ENCODE measurements at regions not wholly inside any gene's neighbourhood (a gene's known extent, or its start where the extent isn't known, plus 50 kb on each side); places are given as distances from the start of the nearest gene placed in this dataset.

DNA sequence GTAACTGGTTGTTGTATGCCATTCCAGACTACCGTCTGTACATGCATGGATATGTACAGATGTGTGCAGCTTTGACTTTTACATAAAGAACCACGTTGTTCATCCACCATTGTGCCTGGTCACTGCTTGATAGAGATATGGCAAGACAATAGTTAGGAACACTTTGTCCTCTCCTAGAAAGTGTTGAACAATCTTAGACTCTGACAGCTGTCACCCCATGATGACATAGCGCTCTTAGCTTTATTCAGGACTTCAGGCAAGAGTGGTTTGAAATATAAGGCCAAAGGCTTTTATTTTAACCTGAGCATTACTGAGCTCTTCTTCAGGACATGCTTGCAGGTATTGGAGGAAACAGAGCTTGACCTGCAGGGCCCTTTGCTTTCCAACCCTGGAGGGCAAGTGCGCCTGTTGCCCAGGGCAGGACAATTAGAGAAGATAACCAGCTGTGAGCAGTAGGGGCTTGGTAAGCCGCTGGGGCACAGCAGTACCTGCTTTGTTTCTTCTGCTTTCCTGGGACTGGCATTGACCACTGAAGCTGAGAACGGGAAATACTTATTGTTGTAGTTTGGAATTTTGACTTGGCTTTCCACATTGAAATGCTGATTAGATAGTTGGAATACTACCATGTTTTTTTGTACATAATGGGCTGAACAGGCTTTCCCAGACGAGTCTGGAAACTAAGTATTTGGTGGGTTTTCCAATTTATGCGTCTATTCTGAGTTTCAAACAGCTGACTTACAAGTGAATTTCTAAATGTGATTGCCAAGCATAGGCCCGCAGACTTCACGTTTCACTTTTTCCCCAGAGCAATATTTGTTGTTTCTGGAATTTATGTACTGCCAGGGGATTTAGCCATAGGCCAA is 51.1 kb downstream of the GARRE1 start:
- Mint-ChIP-seq H3K27me3 (no peaks in the 10 kb centered on the region), H3K36me3 (peaks cover 35% of the 10 kb centered on the region), H3K27ac (no peak overlapping the region), H3K4me1 (peaks cover 33% of the 10 kb centered on the region), H3K4me3 (no peak overlapping the region), H3K9me3 (no peaks in the 10 kb centered on the region)
- CTCF ChIA-PET, result interaction anchor here (1.4 kb wide), 1 partner anchor 31 kb away, joined by 3 read pairs; no protein-coding TSS in a partner anchor
- no peak for DNase-seq

GRCh38 chr19:34306213-34306661 is 51.9 kb downstream of the GARRE1 start:
- Mint-ChIP-seq H3K27ac (no peak overlapping the region), H3K4me3 (no peak overlapping the region), H3K4me1 (peaks cover 41% of the 10 kb centered on the region), H3K9me3 (no peaks in the 10 kb centered on the region), H3K27me3 (no peaks in the 10 kb centered on the region), H3K36me3 (peaks cover 30% of the 10 kb centered on the region)
- CTCF ChIA-PET, result no interaction called here
- DNase-seq, result no peak

GRCh38 chr19:34306824-34307223 is 52.5 kb downstream of the GARRE1 start:
- Mint-ChIP-seq H3K4me1 (peaks cover 41% of the 10 kb centered on the region), H3K36me3 (peaks cover 30% of the 10 kb centered on the region), H3K27ac (no peak overlapping the region), H3K4me3 (no peak overlapping the region), H3K9me3 (no peaks in the 10 kb centered on the region), H3K27me3 (no peaks in the 10 kb centered on the region)
- DNase-seq, result no peak
- CTCF ChIA-PET, result interaction anchor here (0.6 kb wide), 1 partner anchor 23 kb away, joined by 3 read pairs; no protein-coding TSS in a partner anchor

GRCh38 chr19:34308381-34309367 is 54.3 kb downstream of the GARRE1 start:
- Mint-ChIP-seq H3K9me3 (no peaks in the 10 kb centered on the region), H3K27ac (peak overlapping the region; percentile 30), H3K27me3 (no peaks in the 10 kb centered on the region), H3K36me3 (peaks cover 27% of the 10 kb centered on the region), H3K4me3 (no peak overlapping the region), H3K4me1 (peaks cover 41% of the 10 kb centered on the region)
- CTCF ChIA-PET, result no interaction called here
- peak; percentile 27 for DNase-seq

- no peak for DNase-seq
- CTCF ChIA-PET, result no interaction called here
- Mint-ChIP-seq H3K36me3 (peaks cover 26% of the 10 kb centered on the region), H3K27ac (peak overlapping the region; percentile 30), H3K4me3 (no peak overlapping the region), H3K27me3 (no peaks in the 10 kb centered on the region), H3K9me3 (no peaks in the 10 kb centered on the region), H3K4me1 (peaks cover 41% of the 10 kb centered on the region)
Observed at GRCh38 chr19:34309368-34310138, 55.2 kb downstream of the GARRE1 start.

DNA sequence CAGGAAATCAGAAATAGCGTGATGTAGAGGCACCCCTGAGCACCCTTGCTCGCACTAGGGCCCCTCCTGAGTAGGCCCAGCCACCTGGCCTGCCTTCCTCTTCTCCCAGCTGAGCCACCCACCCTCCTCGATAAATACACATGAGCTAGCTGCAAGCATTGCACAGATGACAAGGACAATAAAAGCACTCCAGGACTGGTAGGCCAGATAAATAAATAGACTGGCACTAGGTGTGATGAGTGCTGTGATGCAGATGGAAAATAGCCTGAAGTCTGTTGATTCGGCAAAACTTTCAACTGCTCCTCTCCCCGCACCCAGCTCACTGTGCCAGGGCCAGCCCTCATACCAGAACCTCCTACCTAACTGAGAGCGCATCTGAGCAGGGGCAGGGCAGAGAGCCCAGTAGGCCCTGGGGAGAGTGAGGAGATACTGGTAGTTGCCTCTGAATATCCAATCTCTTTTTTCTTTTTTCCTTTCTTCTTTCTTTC is 54.5 kb upstream of the GPI start:
- CTCF ChIA-PET, result interaction anchor here (0.6 kb wide), 1 partner anchor 89 kb away, joined by 3 read pairs; no protein-coding TSS in a partner anchor
- H3K27me3 Mint-ChIP-seq, result no peaks in the 10 kb centered on the region
- no peak for DNase-seq
- peaks cover 19% of the 10 kb centered on the region for H3K36me3 Mint-ChIP-seq
- no peak overlapping the region for H3K27ac Mint-ChIP-seq
- H3K4me3 Mint-ChIP-seq, result no peak overlapping the region
- peaks cover 38% of the 10 kb centered on the region for H3K4me1 Mint-ChIP-seq
- no peaks in the 10 kb centered on the region for H3K9me3 Mint-ChIP-seq

GRCh38 chr19:34313188-34313587 is 51.8 kb upstream of the GPI start:
- H3K9me3 Mint-ChIP-seq, result no peaks in the 10 kb centered on the region
- H3K27me3 Mint-ChIP-seq, result no peaks in the 10 kb centered on the region
- no peak for DNase-seq
- H3K4me1 Mint-ChIP-seq, result peaks cover 50% of the 10 kb centered on the region
- CTCF ChIA-PET, result no interaction called here
- H3K36me3 Mint-ChIP-seq, result peaks cover 16% of the 10 kb centered on the region
- no peak overlapping the region for H3K27ac Mint-ChIP-seq
- H3K4me3 Mint-ChIP-seq, result no peak overlapping the region

DNA sequence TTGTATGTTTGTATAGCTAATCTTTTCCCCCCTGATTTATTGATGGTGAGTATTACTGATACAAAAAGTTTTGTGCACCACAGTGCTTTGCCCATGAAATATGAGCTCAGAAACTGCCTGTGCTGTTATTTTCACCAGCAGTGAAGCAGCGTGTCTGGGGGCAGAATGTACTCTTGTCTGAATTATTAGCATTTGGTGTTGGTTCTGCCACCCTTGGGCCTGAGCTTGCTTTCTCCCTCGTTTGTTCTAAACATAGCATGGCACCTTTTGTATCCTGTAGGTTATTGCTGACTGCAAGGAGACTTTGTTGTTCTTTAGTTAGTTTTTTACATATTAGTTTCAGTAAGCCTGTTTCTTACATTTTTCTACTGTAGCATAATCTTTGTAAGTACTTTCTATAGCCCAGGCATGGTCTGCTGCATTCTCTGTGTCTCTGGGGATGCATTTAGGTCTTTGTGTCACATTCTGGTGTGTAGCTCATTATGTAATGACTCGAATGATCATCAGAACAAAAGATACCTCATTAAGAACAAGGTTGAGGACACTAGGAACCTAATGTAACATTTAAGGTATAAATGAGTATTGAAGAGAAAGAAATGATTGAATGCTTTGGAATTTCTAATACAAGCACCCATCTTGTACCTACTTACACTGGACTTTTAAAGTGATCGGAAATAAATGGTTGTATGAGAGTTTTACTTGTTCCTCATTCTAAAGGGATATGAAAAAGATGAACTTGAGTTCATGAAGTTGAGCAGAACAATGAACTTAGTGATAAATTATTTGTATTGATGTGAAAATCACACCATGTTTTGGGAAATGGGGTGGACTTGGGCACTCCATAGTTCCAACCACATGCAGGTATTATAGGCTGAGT is 50.3 kb upstream of the GPI start:
- peaks cover 10% of the 10 kb centered on the region for H3K36me3 Mint-ChIP-seq
- H3K9me3 Mint-ChIP-seq, result no peaks in the 10 kb centered on the region
- CTCF ChIA-PET, result no interaction called here
- no peak for DNase-seq
- no peak overlapping the region for H3K27ac Mint-ChIP-seq
- H3K4me3 Mint-ChIP-seq, result no peak overlapping the region
- H3K27me3 Mint-ChIP-seq, result no peaks in the 10 kb centered on the region
- peaks cover 41% of the 10 kb centered on the region for H3K4me1 Mint-ChIP-seq
